Transverse colon (tissue), 4 donors: ENCODE measurements at regions not wholly inside any gene's neighbourhood (a gene's known extent, or its start where the extent isn't known, plus 50 kb on each side); places are given as distances from the start of the nearest gene placed in this dataset.

Experiments
- DNase-seq: peaks from one replicate; pipeline ENCODE4 v3.0.0-alpha.2; 2019
- H3K27ac ChIP-seq, 4 donors: fragments of 200-600 bp; sonication (generic); 2 replicates each; pipeline ENCODE4 v1.5.1; 2016 to 2018; ENCODE audit warnings: inconsistent platforms in 4 of 4
- H3K27me3 ChIP-seq: fragments of 200-600 bp; sonication (generic); 2 replicates; pipeline ENCODE4 v1.5.1; 2017; ENCODE audit warnings: inconsistent platforms
- H3K36me3 ChIP-seq, 4 donors: fragments of 200-600 bp; sonication (generic); 2 replicates each; pipeline ENCODE4 v1.5.1; 2017 to 2019; ENCODE audit warnings: inconsistent platforms in 4 of 4
- H3K4me1 ChIP-seq, 4 donors: fragments of 200-600 bp; sonication (generic); 2 replicates each; pipeline ENCODE4 v1.5.1; 2017 to 2020; ENCODE audit warnings: inconsistent platforms in 4 of 4
- H3K4me3 ChIP-seq, 4 donors: fragments of 200-600 bp; sonication (generic); 1 replicate in 1 of 4; 2 replicates in 3 of 4; pipeline versions ENCODE4 v1.5.1 to v1.6.1; 2017 to 2019; ENCODE audit warnings: inconsistent platforms in 4 of 4
- H3K9me3 ChIP-seq, 2 donors: fragments of 200-600 bp; sonication (generic); 2 replicates each; pipeline ENCODE4 v1.5.1; 2017 to 2019; ENCODE audit warnings: inconsistent platforms in 2 of 2
- EP300 ChIP-seq: sonication (generic); formaldehyde crosslinking; IDR thresholded peaks from one replicate; pipeline ENCODE4 v1.6.1; 2017; ENCODE audit warnings: antibody characterized with exemption, low read depth
- POLR2A ChIP-seq: fragments of 450-650 bp; IDR thresholded peaks from one replicate; pipeline ENCODE4 v1.6.1; 2016; ENCODE audit warnings: antibody characterized with exemption, mild to moderate bottlenecking, moderate library complexity
- POLR2AphosphoS5 ChIP-seq, 3 donors: sonication (generic); formaldehyde crosslinking; IDR thresholded peaks; one replicate each; pipeline ENCODE4 v1.6.1; 2016; ENCODE audit warnings: antibody characterized with exemption in 3 of 3
- WGBS, 2 donors: methylation state at CpG; one replicate each; pipeline ENCODE4 v1.1.5; 2018; ENCODE audit warnings: low coverage in 1 of 2; 5-methylcytosine and 5-hydroxymethylcytosine counted together
- in situ Hi-C, 4 donors: fragments of 200-750 bp; cut with MboI; loops; one replicate each; pipeline versions ENCODE4 v1.15.0 to v1.15.1; 2017; ENCODE audit warnings: low sequenced_read_pairs in 3 of 4, low pct_ligation_motif_present in 1 of 4, low pct_unique_long_range_greater_than_20kb in 1 of 4
- intact Hi-C: fragments of 100-400 bp; cut with DNase I; formaldehyde crosslinking; loops from one replicate; pipeline ENCODE4 v1.15.1; 2023; ENCODE audit warnings: low total_unique reads
- TF ChIP-seq, protein P1 (sequence below), 5 experiments: fragments of 200-600 bp in 3 of 5; fragments of 450-650 bp in 2 of 5; sonication (generic) in 3 of 5; IDR thresholded peaks; 1 replicate in 2 of 5; 2 replicates in 3 of 5; pipeline ENCODE4 v1.5.1; 2016 to 2017; ENCODE audit warnings: antibody characterized with exemption in 5 of 5, inconsistent platforms in 3 of 5, mild to moderate bottlenecking in 2 of 5, moderate library complexity in 1 of 5

DNA sequence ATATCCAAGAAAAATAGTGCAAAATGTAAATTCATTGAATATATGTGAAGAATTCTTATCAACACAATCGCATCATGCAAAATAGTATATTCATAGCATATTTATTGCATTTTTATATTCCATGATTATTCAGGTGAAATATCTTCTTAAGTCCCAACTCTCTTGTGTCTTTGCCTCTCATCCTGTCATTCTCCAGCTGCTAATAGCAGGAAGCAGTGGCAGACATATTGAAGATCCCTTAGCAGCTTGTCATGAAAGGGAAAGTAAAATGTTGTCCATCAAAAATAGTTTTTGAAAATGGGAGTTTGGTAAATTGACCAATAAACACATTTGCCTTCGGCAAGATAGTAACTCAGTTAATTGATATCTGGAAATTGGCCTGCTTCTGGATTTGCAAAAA lies 265.3 kb upstream of the TGFBR2 start:
- H3K4me3 ChIP-seq = no peak overlapping the region
- no peak overlapping the region for H3K27ac ChIP-seq
- H3K9me3 ChIP-seq = no peaks in the 10 kb centered on the region
- WGBS, 2 donors = 88 to 93% methylated on average over 2 of the region's 2 CpGs
- TF ChIP-seq, protein P1, sequence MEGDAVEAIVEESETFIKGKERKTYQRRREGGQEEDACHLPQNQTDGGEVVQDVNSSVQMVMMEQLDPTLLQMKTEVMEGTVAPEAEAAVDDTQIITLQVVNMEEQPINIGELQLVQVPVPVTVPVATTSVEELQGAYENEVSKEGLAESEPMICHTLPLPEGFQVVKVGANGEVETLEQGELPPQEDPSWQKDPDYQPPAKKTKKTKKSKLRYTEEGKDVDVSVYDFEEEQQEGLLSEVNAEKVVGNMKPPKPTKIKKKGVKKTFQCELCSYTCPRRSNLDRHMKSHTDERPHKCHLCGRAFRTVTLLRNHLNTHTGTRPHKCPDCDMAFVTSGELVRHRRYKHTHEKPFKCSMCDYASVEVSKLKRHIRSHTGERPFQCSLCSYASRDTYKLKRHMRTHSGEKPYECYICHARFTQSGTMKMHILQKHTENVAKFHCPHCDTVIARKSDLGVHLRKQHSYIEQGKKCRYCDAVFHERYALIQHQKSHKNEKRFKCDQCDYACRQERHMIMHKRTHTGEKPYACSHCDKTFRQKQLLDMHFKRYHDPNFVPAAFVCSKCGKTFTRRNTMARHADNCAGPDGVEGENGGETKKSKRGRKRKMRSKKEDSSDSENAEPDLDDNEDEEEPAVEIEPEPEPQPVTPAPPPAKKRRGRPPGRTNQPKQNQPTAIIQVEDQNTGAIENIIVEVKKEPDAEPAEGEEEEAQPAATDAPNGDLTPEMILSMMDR (IDR thresholded peaks at IDR 0.05) = no peak
- no peak for TF ChIP-seq POLR2AphosphoS5 (IDR thresholded peaks at IDR 0.05)
- no peak for TF ChIP-seq EP300
- no peak for TF ChIP-seq POLR2A
- H3K4me1 ChIP-seq = peaks cover 0 to 28% (median 1%) of the 10 kb centered on the region in 4 donors
- in situ Hi-C loops = no loop called here
- no peak for DNase-seq
- H3K36me3 ChIP-seq = no peaks in the 10 kb centered on the region
- intact Hi-C loops = no loop called here
- no peaks in the 10 kb centered on the region for H3K27me3 ChIP-seq

DNA sequence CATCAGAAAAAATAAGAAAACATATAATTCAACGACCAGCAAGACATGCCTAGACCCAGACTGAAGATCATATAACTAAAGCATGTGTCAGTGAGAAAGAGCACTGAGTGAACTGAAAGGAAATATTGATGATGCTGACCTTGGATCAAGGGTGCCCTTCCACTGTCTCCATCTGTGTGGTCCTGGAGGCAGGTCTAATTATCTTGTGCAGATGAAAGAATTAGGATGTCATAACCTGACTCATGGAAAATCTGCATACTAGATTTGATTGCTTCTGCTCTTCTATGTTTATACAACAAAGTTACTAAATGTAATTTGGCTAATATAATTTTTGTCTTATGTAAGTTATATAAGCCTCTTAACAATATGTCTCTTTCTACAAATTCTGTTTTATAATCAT lies 264.6 kb upstream of the TGFBR2 start:
- Histone ChIP-seq H3K36me3 (no peaks in the 10 kb centered on the region), H3K27me3 (no peaks in the 10 kb centered on the region), H3K4me1 (peaks cover 0 to 28% (median 1%) of the 10 kb centered on the region in 4 donors), H3K9me3 (no peaks in the 10 kb centered on the region), H3K27ac (peak overlapping the region in 3 of 4 donors; percentile 45 to 54 (median 48)), H3K4me3 (no peak overlapping the region)
- WGBS, 2 donors = 77% methylated on average over 1 of the region's 1 CpG; no CpG with 5 or more reads in 1 of the 2 donors
- intact Hi-C loops = no loop called here
- in situ Hi-C loops = no loop called here
- no peak for TF ChIP-seq EP300
- TF ChIP-seq POLR2A = no peak
- TF ChIP-seq POLR2AphosphoS5 (IDR thresholded peaks at IDR 0.05) = no peak
- TF ChIP-seq, protein P1 (IDR thresholded peaks at IDR 0.05) = no peak
- DNase-seq = no peak

DNA sequence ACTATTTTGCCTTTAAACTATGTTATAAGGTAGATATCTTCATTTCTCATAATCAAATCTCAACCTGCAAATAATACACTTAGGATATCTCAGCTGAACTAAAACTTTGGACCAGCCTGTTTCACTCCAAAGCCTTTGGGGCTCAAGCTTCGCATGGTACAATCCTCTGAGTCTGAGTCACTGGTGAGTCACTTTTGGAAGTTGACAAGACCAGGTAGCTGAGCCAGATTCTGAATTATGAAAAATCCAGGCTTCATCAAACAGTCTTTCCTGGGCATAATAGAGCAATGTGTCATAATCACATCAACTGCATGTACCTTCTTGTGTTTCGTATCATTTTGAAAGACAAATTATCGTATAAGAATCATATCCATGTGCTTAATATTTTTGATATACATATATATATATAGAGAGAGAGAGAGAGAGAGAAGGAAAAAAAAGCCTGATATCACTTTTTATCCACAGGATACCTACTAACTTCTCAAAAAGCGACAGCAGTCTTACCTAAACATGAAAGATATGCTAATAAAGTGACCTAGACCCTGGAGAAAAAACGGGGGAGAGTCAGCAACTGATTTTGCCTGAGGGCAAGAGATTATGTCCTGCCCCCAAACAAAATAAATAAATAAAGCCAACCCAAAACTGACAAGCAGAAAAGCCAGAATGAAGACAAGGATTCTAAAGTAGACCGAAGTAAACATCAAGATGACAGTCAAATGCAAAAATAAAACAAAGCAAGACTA lies 263.9 kb upstream of the TGFBR2 start:
- Histone ChIP-seq H3K9me3 (no peaks in the 10 kb centered on the region), H3K27me3 (no peaks in the 10 kb centered on the region), H3K27ac (peak overlapping the region; percentile 21 to 54 (median 46)), H3K4me3 (no peak overlapping the region), H3K4me1 (peaks cover 0 to 28% (median 1%) of the 10 kb centered on the region in 4 donors), H3K36me3 (no peaks in the 10 kb centered on the region)
- DNase-seq = no peak
- in situ Hi-C loops (no loop called here), intact Hi-C loops (no loop called here)
- TF ChIP-seq EP300 (no peak), POLR2AphosphoS5 (IDR thresholded peaks at IDR 0.05) (peak; percentile 42 to 74 (median 66))
- TF ChIP-seq, protein P1 (IDR thresholded peaks at IDR 0.05) = no peak
- 52 to 63% methylated on average over 6 of the region's 6 CpGs for WGBS, 2 donors

DNA sequence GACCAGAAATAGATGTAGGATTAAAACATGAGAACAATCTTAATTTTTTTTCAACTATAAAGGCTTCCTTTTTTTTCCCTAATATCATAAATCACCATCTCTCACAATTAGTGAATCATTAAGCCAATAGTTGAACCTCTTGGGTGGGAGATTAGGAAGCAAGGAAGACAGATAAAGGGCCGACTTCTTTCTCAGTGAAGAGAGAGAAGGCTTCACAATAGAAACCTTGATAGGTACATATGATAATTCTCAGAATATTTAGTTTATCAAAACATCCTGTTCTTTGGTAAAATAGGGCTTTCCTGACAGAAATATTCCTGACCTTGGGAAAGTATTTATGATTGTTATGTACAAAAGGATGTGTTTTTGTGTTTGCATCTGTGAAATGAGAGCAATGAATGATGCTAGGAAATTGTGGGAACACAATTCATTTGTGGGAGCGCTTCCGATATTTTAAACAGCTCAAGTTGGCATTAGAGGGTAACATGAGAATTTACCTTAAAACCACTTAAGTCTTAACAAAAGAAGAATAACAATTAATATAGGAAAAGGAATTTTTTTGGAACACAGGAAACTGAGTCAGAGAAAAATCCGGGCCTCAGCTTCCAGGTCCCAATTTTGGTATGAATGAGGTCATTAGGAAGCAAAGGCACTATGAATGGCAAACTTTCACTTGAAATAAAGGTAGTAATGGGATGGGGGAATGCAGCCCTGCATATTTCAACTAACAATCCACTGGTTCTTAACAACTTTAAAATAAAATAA lies 263.2 kb upstream of the TGFBR2 start:
- in situ Hi-C loops = no loop called here
- 86 to 88% methylated on average over 4 of the region's 4 CpGs for WGBS, 2 donors
- TF ChIP-seq POLR2AphosphoS5 (IDR thresholded peaks at IDR 0.05) (no peak), EP300 (no peak), POLR2A (no peak)
- TF ChIP-seq, protein P1 (IDR thresholded peaks at IDR 0.05) = no peak
- H3K27me3 ChIP-seq = no peaks in the 10 kb centered on the region
- intact Hi-C loops = no loop called here
- H3K36me3 ChIP-seq = no peaks in the 10 kb centered on the region
- H3K9me3 ChIP-seq = no peaks in the 10 kb centered on the region
- peaks cover 0 to 34% (median 1%) of the 10 kb centered on the region in 4 donors for H3K4me1 ChIP-seq
- no peak overlapping the region for H3K4me3 ChIP-seq
- DNase-seq = no peak
- peak overlapping the region; percentile 21 to 54 (median 46) for H3K27ac ChIP-seq
